Testis (tissue), 2 donors: ENCODE measurements at regions not wholly inside any gene's neighbourhood (a gene's known extent, or its start where the extent isn't known, plus 50 kb on each side); places are given as distances from the start of the nearest gene placed in this dataset.

Experiments
- POLR2A ChIP-seq: fragments of 450-650 bp; IDR thresholded peaks from one replicate; pipeline ENCODE4 v1.6.1; 2017; ENCODE audit warnings: antibody characterized with exemption, mild to moderate bottlenecking, moderate library complexity
- TF ChIP-seq, protein P1 (sequence below), 3 experiments: fragments of 450-650 bp in 2 of 3; fragments of 200-600 bp in 1 of 3; sonication (generic) in 1 of 3; IDR thresholded peaks; one replicate each; pipeline ENCODE4 v1.5.1; 2016 to 2019; ENCODE audit warnings: antibody characterized with exemption in 3 of 3, mild to moderate bottlenecking in 2 of 3, moderate library complexity in 1 of 3

GRCh38 chr17:77393867-77394539, 253.2 kb downstream of the SEC14L1 start:
- TF ChIP-seq, protein P1, sequence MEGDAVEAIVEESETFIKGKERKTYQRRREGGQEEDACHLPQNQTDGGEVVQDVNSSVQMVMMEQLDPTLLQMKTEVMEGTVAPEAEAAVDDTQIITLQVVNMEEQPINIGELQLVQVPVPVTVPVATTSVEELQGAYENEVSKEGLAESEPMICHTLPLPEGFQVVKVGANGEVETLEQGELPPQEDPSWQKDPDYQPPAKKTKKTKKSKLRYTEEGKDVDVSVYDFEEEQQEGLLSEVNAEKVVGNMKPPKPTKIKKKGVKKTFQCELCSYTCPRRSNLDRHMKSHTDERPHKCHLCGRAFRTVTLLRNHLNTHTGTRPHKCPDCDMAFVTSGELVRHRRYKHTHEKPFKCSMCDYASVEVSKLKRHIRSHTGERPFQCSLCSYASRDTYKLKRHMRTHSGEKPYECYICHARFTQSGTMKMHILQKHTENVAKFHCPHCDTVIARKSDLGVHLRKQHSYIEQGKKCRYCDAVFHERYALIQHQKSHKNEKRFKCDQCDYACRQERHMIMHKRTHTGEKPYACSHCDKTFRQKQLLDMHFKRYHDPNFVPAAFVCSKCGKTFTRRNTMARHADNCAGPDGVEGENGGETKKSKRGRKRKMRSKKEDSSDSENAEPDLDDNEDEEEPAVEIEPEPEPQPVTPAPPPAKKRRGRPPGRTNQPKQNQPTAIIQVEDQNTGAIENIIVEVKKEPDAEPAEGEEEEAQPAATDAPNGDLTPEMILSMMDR (IDR thresholded peaks at IDR 0.05): no peak
- no peak for TF ChIP-seq POLR2A
